Gastroesophageal sphincter (tissue), 3 donors: ENCODE measurements at regions not wholly inside any gene's neighbourhood (a gene's known extent, or its start where the extent isn't known, plus 50 kb on each side); places are given as distances from the start of the nearest gene placed in this dataset.

ENCODE experiments used
- EP300 ChIP-seq: sonication (generic); formaldehyde crosslinking; IDR thresholded peaks from one replicate; pipeline ENCODE4 v1.6.1; 2017; ENCODE audit warnings: antibody characterized with exemption, mild to moderate bottlenecking
- TF ChIP-seq, protein P1 (sequence below), 4 experiments: fragments of 200-600 bp in 2 of 4; fragments of 450-650 bp in 2 of 4; sonication (generic) in 1 of 4; IDR thresholded peaks; one replicate each; pipeline ENCODE4 v1.5.1; 2017 to 2019; ENCODE audit warnings: antibody characterized with exemption in 4 of 4, mild to moderate bottlenecking in 2 of 4, moderate library complexity in 2 of 4

DNA sequence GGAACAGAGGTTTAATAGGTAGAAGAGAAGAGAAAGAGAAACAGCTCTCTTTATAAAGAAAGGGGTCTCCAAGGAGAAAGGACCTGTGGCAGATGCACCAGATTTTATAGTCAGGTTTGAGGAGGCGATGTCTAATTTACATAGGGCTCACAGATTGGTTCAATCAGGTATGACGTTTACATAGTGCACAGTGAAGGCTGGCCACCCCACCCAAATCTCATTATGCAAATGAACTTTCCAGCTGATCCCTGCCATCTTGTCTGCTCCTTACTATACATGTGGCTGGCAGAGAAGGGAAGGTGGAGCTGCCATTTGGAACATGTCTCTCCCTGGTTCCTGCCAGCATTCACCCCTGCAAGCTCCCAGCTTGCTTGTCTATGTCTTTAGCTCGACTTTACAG is 557.8 kb downstream of the SUCLG1 start:
- TF ChIP-seq, protein P1, sequence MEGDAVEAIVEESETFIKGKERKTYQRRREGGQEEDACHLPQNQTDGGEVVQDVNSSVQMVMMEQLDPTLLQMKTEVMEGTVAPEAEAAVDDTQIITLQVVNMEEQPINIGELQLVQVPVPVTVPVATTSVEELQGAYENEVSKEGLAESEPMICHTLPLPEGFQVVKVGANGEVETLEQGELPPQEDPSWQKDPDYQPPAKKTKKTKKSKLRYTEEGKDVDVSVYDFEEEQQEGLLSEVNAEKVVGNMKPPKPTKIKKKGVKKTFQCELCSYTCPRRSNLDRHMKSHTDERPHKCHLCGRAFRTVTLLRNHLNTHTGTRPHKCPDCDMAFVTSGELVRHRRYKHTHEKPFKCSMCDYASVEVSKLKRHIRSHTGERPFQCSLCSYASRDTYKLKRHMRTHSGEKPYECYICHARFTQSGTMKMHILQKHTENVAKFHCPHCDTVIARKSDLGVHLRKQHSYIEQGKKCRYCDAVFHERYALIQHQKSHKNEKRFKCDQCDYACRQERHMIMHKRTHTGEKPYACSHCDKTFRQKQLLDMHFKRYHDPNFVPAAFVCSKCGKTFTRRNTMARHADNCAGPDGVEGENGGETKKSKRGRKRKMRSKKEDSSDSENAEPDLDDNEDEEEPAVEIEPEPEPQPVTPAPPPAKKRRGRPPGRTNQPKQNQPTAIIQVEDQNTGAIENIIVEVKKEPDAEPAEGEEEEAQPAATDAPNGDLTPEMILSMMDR (IDR thresholded peaks at IDR 0.05), result no peak
- TF ChIP-seq EP300, result no peak
